Islet of Langerhans (tissue), 1 donor: ENCODE measurements at regions not wholly inside any gene's neighbourhood (a gene's known extent, or its start where the extent isn't known, plus 50 kb on each side); places are given as distances from the start of the nearest gene placed in this dataset.

Experiments used
- FAIRE-seq: peaks from one replicate; lab custom pipeline; 2011; peaks lifted over from hg19 to GRCh38; lab: Jason Lieb, UNC

DNA sequence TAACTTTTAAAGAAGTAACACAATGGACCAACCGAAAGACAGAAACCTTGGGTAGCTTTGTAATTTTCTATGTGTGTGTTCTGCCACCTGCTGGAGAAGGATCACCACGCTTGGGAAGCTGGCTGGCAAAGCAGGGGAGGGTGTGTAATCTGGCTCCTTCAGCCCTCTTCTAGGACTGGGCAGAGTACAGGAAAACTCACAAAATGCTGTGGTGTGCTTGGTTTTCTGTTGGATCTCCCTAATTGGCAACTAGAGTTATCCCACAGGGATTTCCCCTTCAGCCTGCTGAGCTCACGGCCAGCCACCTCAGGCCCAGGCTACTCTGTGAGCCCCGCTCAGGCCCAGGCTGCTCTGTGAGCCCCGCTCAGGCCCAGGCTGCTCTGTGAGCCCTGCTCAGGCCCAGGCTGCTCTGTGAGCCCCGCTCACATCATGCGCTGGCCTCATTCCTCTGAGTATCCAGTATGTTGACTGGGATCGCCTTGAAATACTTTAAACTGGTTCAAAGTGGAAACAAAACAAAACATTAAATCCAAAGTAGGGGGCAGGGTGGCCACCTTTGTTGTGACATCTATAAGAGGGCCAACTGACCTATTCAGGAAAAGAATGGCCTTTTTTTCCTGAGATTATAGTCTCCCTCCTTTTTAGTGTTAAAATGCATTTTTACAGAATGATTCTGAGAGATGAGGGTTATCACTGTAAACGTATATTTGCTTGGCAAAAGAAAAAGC is 52.0 kb upstream of the RNU6-8 start:
- peak; percentile 41 for FAIRE-seq

DNA sequence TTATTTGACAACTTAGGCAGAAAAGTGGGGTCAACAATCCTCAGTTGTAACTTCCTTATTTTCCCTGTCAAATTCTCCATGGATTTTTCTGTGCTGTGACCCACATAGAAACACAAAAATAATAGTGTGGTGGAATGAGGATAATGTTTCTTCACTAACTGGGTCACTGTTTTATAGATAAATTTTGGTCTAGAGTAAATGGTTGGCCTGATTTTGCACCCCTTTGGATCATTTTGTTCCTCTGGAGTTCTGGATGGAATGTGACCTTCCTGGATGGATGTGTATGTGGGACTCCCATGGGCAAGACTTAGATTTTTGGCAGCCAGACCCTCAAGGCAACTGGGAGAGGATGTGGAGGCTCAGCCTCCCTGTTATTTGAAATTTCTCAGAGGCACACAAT is 52.7 kb upstream of the RNU6-8 start:
- no peak for FAIRE-seq

DNA sequence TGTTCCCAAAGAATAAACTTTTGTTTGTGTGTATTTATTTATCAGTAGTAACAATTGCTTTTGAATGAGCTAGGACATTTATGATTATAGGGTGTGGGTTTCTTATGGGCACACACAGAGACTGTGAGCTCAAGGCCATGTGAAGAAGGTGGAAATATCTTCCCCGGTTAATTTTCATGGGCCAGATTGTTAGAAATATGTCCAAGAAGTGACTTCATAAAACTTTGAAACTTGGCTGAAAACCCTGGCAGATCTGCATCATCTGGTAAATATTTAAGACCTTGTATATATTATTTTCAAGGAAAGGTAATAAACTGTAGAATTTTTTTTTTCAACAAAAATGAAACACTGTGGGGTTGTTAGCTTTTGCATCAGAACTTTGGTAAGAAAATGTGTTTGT is 53.5 kb upstream of the RNU6-8 start:
- FAIRE-seq = no peak

DNA sequence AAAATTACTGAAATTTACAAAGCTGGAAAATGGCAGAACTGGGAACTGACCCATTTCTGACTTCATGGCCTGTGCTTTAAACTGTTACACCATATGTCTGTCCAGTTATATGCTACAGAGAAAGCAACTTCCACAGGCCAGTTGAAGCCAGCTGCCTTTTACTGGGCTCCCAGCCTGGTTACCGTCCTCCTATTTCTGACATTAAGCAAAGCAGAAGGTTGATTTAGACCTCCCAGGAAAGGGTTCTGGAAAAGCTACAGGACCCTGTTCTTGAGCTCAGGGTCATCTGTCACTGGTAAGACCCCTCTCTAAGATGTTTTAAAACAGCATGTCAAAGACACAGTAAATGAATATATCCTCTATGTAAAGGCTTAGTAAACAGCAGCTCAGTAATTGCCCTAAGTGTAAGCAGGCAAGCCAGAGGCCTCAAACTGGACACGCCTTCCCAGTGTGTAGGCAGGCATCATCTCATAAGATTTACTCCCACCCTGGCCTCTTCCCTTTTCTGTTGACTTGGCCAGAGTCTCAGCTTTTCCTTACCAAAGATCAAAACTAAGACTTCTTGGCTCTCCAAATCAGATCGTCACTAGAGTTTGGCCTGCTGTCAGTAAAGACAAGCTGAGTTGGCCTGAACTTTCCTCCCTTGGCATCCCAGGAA is 55.4 kb upstream of the RNU6-8 start:
- FAIRE-seq = no peak

DNA sequence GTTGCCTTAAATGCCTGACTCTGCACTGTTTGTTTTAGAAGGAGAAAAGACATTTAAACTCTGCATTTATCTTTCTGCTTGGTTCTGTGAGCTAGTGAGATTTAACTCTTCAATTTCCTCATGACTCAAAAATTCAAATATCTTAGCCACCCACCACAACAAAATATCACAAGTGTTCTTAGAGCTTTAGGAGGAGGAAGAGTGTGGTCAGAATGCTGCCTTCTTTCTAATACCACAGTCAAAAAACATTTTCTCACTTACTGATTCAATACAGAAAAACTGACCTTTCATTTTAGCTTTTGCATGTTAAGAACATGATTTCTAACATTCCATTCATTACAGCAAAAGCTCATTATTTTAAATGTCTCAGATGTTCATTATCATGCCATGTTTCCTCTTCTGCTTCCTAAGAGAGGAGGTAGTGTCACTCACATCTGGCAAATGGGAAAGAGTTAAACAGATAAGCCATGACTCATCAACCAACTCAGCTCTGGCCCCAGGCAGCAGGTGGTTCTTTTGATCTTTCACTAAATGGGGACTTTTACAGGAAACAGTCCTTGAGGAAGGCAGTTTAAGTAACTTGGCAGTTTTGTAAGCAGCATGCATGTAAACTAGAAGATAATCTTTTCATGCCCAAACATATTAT is 56.4 kb upstream of the RNU6-8 start:
- FAIRE-seq = peak; percentile 24

DNA sequence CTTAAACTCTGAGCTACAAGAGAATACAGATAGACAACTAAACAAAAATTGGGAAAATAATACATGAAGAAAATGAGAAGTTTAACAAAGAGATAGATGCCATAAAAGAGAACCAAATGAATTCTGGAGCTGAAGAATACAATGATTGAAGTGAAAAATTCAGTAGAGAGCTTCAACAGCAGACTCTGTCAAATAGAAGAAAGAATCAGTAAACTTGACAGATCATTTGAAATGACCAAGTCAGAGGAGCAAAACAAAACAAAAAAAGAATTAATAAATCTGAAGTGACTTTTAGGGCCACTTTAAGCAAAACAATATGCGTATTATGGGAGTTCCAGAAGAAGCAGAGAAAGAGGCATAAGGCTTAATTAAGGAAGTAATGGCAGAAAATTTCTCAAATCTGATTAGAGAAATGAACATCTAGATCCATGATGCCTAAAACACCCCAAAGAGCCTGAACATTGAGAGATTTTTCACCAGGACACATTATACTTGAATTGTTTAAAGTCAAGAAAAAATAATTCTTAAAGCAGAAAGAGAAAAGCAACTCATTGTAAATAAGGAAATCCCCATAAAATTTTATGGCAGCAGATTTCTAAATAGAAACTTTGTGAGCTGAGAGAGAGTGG is 61.0 kb upstream of the RNU6-8 start:
- FAIRE-seq = no peak

DNA sequence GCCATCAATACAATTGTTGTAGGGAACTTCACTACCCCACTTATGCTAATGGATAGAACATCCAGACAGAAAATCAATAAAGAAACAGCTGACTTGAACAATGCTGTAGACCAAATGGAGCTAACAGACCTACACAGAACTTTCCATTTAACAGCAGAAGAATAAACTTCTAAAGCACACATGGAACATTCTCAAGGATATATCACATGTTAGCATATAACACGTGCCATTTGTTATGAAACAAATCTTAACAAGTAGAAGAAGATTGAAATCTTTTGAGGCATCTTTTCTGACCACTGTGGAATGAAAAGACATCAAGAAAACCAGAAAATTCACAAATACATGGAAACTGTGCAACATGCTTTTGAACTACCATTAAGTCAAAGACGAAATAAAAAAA is 62.5 kb upstream of the RNU6-8 start:
- no peak for FAIRE-seq

DNA sequence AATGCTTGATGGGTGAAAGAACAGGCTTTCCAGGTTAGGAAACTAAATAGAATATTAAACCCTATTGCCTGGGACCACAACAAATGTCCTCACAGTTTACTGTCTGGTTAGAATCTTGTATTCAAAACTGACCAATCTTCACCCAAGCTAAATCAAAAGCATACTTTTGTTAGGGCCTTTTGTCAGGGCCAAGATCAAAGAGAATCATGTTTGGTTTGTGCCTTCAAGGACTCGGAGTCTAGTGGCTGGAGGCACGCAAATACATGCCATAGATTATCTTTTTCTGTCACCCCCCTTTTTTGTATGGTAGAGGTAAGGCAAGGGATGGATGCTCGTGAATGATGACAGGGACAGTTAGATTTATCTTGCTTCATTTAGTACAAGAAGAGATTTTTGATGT is 51.1 kb upstream of the AKAP6 start:
- FAIRE-seq = no peak
